Activated CD8-positive, alpha-beta T cell treated with anti-CD3 and anti-CD28 coated beads for 36 hours (primary cell): ENCODE measurements at regions not wholly inside any gene's neighbourhood (a gene's known extent, or its start where the extent isn't known, plus 50 kb on each side); places are given as distances from the start of the nearest gene placed in this dataset.

Experiments used
- ATAC-seq: fragments of 200-7000 bp; cut with Tn5 transposase; one replicate; pipeline ENCODE4 v1.10.0; 2021; ENCODE audit warnings: mild to moderate bottlenecking, moderate library complexity
- CTCF ChIA-PET: fragments of 350-600 bp; sonication (Branson Sonifier 250); formaldehyde crosslinking; loops from one replicate; lab custom pipeline; 2021; ENCODE audit warnings: antibody characterized with exemption; lab: Charles Lee
- POLR2A ChIA-PET: fragments of 350-600 bp; sonication (Branson Sonifier 250); formaldehyde crosslinking; loops from one replicate; lab custom pipeline; 2021; ENCODE audit warnings: antibody characterized with exemption; lab: Charles Lee
- DNase-seq: peaks from one replicate; pipeline ENCODE4 v3.0.0-alpha.2; 2020
- H3K27ac Mint-ChIP-seq: one replicate; pipeline ENCODE4 v1.8.0; 2021; ENCODE audit warnings: mild to moderate bottlenecking, mixed read lengths
- H3K27me3 Mint-ChIP-seq: one replicate; pipeline ENCODE4 v1.8.0; 2021; ENCODE audit warnings: mixed read lengths
- H3K36me3 Mint-ChIP-seq: one replicate; pipeline ENCODE4 v1.8.0; 2021; ENCODE audit warnings: low read depth, mixed read lengths
- H3K4me1 Mint-ChIP-seq: one replicate; pipeline ENCODE4 v1.8.0; 2021; ENCODE audit warnings: low read depth, mixed read lengths
- H3K4me3 Mint-ChIP-seq: one replicate; pipeline ENCODE4 v1.8.0; 2021; ENCODE audit warnings: mild to moderate bottlenecking, moderate library complexity, mixed read lengths
- H3K9me3 Mint-ChIP-seq: one replicate; pipeline ENCODE4 v1.8.0; 2021; ENCODE audit warnings: mixed read lengths
- CTCF ChIP-seq: fragments of 200-600 bp; IDR thresholded peaks from one replicate; pipeline ENCODE4 v1.8.0; 2022; ENCODE audit warnings: antibody characterized with exemption, mild to moderate bottlenecking
- intact Hi-C: fragments of 100-400 bp; cut with micrococcal nuclease; formaldehyde crosslinking; loops from one replicate; pipeline ENCODE4 v1.10.0; 2022

- Mint-ChIP-seq H3K27me3 (no peaks in the 10 kb centered on the region), H3K36me3 (no peaks in the 10 kb centered on the region), H3K9me3 (no peaks in the 10 kb centered on the region), H3K4me3 (no peak overlapping the region), H3K27ac (no peak overlapping the region), H3K4me1 (no peaks in the 10 kb centered on the region)
- TF ChIP-seq CTCF: no peak
- DNase-seq: no peak
- ChIA-PET POLR2A (no interaction called here), CTCF (no interaction called here)
- no peak for ATAC-seq
- intact Hi-C loops: no loop called here
These were observed 431.9 kb upstream of the AZI2 start for GRCh38 chr3:28780480-28780879.

DNA sequence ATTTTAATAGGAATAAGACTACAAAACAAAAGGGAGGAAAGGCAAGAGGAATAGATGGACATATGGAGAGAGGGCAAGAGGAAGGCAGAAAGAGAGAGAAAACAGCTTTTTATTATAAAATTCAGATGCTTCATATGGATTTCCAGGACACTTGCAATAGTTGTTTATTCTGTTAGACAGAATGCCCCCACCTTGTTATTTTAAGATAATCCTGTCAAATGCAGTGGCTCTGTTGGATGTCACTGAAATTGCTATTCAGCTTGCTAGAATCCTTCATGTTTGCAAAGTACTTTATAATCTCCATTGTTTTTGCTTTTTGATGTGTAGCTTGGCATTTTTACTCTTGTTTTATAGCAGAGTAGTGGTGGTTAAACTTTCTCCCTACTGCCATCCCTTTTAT, 432.4 kb upstream of the AZI2 start:
- ATAC-seq: no peak
- CTCF ChIA-PET: no interaction called here
- DNase-seq: no peak
- no peak for TF ChIP-seq CTCF
- Mint-ChIP-seq H3K4me1 (no peaks in the 10 kb centered on the region), H3K36me3 (no peaks in the 10 kb centered on the region), H3K27ac (no peak overlapping the region), H3K9me3 (no peaks in the 10 kb centered on the region), H3K27me3 (no peaks in the 10 kb centered on the region), H3K4me3 (no peak overlapping the region)
- POLR2A ChIA-PET: no interaction called here
- intact Hi-C loops: no loop called here

DNA sequence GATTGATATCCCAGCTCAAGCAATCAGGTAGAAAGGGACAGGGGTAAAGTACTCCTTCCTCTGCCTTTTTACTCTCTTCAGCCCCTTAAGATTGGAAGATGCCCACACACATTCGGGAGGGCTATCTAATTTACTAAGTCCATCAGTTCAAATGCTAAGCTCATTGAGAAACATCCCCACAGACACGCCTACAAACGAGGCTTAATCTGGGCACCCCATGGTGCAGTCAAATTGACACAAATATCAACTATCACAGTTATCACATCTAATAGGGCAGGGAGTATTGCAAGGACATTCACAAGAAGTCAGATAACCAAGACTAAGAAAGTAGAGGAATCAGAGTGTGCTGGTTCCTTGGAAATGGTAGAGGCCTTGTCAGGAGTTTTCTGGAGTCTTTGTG, 437.8 kb upstream of the AZI2 start:
- H3K9me3 Mint-ChIP-seq: no peaks in the 10 kb centered on the region
- no peaks in the 10 kb centered on the region for H3K27me3 Mint-ChIP-seq
- ChIA-PET POLR2A (no interaction called here), CTCF (no interaction called here)
- H3K36me3 Mint-ChIP-seq: no peaks in the 10 kb centered on the region
- H3K4me1 Mint-ChIP-seq: no peaks in the 10 kb centered on the region
- DNase-seq (no peak), ATAC-seq (no peak)
- intact Hi-C loops: no loop called here
- H3K4me3 Mint-ChIP-seq: no peak overlapping the region
- TF ChIP-seq CTCF: no peak
- H3K27ac Mint-ChIP-seq: no peak overlapping the region

GRCh38 chr3:28788571-28788970, 439.9 kb upstream of the AZI2 start:
- no peaks in the 10 kb centered on the region for H3K4me1 Mint-ChIP-seq
- intact Hi-C loops: no loop called here
- H3K36me3 Mint-ChIP-seq: no peaks in the 10 kb centered on the region
- no peak overlapping the region for H3K27ac Mint-ChIP-seq
- H3K27me3 Mint-ChIP-seq: no peaks in the 10 kb centered on the region
- no peak for DNase-seq
- no peak for ATAC-seq
- TF ChIP-seq CTCF: no peak
- no peaks in the 10 kb centered on the region for H3K9me3 Mint-ChIP-seq
- H3K4me3 Mint-ChIP-seq: no peak overlapping the region
- ChIA-PET CTCF (interaction anchor here (0.6 kb wide), 1 partner anchor 454 kb away, joined by 3 read pairs; no protein-coding TSS in a partner anchor), POLR2A (interaction anchor here (0.6 kb wide), 1 partner anchor 23 kb away, joined by 3 read pairs; no protein-coding TSS in a partner anchor)

DNA sequence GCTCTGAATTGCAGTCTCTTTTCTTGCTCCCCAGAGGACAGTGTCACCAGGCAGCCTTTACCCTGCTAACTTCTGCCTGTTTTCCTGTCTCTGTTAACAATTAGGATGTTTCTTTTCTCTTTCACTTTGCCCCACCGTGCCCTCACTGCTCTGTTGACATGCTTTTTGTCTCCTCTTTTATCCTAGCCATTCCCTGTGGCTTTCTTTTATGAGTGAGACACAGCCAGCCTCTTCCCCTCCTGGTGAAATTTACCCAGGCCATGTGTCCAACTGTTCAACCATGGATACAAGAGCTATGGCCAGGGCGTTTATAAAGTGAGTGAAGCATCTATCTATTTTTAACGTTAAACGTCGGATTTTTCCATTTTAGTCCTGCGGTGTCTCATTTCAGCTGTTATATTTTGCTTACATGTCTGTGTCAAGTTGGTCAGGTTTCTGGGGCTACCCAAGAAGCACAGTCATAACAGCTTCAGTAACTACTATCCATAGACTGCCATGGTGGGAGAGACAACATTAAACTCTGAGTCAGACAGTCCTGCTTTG, 443.2 kb upstream of the AZI2 start:
- no peak for DNase-seq
- no peaks in the 10 kb centered on the region for H3K27me3 Mint-ChIP-seq
- no peak for ATAC-seq
- H3K4me1 Mint-ChIP-seq: no peaks in the 10 kb centered on the region
- H3K36me3 Mint-ChIP-seq: no peaks in the 10 kb centered on the region
- H3K9me3 Mint-ChIP-seq: no peaks in the 10 kb centered on the region
- H3K4me3 Mint-ChIP-seq: no peak overlapping the region
- ChIA-PET CTCF (no interaction called here), POLR2A (no interaction called here)
- no peak for TF ChIP-seq CTCF
- intact Hi-C loops: no loop called here
- H3K27ac Mint-ChIP-seq: no peak overlapping the region
